ENCODE measurements at regions not wholly inside any gene's neighbourhood (a gene's known extent, or its start where the extent isn't known, plus 50 kb on each side); places are given as distances from the start of the nearest gene placed in this dataset.

- DNase-seq (ENCODE audit: low read depth) (no peak), FAIRE-seq (no peak)
- no peak overlapping the region for H3K9ac ChIP-seq (ENCODE audit: low read length)
- H3K36me3 ChIP-seq (ENCODE audit: insufficient read depth, low read length), result no peaks in the 10 kb centered on the region
- Mint-ChIP-seq H3K4me1 (ENCODE audit: low read depth, unreplicated experiment) (no peaks in the 10 kb centered on the region), H3K9me3 (ENCODE audit: unreplicated experiment) (peaks cover 4% of the 10 kb centered on the region), H3K36me3 (ENCODE audit: low read depth, unreplicated experiment) (no peaks in the 10 kb centered on the region), H3K27ac (ENCODE audit: unreplicated experiment) (no peak overlapping the region), H3K27me3 (ENCODE audit: low read depth, unreplicated experiment) (peaks cover 22% of the 10 kb centered on the region), H3K4me3 (ENCODE audit: unreplicated experiment) (no peak overlapping the region)
- H3K79me2 ChIP-seq (ENCODE audit: insufficient read depth, low read length), result no peaks in the 10 kb centered on the region
- H4K20me1 ChIP-seq (ENCODE audit: insufficient read depth, low read length), result no peaks in the 10 kb centered on the region
- TF ChIP-seq EZH2 (IDR thresholded peaks at IDR 0.05; ENCODE audit: insufficient read depth, low read length) (no peak), CTCF (IDR thresholded peaks at IDR 0.05; ENCODE audit: insufficient read depth, low read depth, low read length) (no peak)
- H3K9me3 ChIP-seq (ENCODE audit: insufficient read depth, low read depth, low read length), result no peaks in the 10 kb centered on the region
- H3K4me2 ChIP-seq (ENCODE audit: low read length), result no peak overlapping the region
- H3K27ac ChIP-seq (ENCODE audit: low read depth, low read length), result no peak overlapping the region
- H2AFZ ChIP-seq (ENCODE audit: low read depth, low read length), result no peak overlapping the region
- H3K4me3 ChIP-seq (ENCODE audit: insufficient read depth, low read depth, low read length), result no peak overlapping the region
- H3K27me3 ChIP-seq (ENCODE audit: insufficient read depth, low read length), result no peaks in the 10 kb centered on the region
- no peaks in the 10 kb centered on the region for H3K4me1 ChIP-seq (ENCODE audit: insufficient read depth, low read length)
Observed at GRCh38 chr11:114949614-114950351, 271.5 kb downstream of the NXPE2 start.

GRCh38 chr11:114953039-114953438, 274.7 kb downstream of the NXPE2 start:
- Histone ChIP-seq H3K9ac (ENCODE audit: low read length) (no peak overlapping the region), H3K36me3 (ENCODE audit: insufficient read depth, low read length) (no peaks in the 10 kb centered on the region), H3K79me2 (ENCODE audit: insufficient read depth, low read length) (no peaks in the 10 kb centered on the region), H4K20me1 (ENCODE audit: insufficient read depth, low read length) (no peaks in the 10 kb centered on the region), H3K9me3 (ENCODE audit: insufficient read depth, low read depth, low read length) (no peaks in the 10 kb centered on the region), H2AFZ (ENCODE audit: low read depth, low read length) (no peak overlapping the region), H3K4me2 (ENCODE audit: low read length) (no peak overlapping the region), H3K27ac (ENCODE audit: low read depth, low read length) (no peak overlapping the region), H3K4me3 (ENCODE audit: insufficient read depth, low read depth, low read length) (no peak overlapping the region), H3K4me1 (ENCODE audit: insufficient read depth, low read length) (no peaks in the 10 kb centered on the region), H3K27me3 (ENCODE audit: insufficient read depth, low read length) (no peaks in the 10 kb centered on the region)
- peaks cover 4% of the 10 kb centered on the region for H3K9me3 Mint-ChIP-seq (ENCODE audit: unreplicated experiment)
- no peak for TF ChIP-seq CTCF (IDR thresholded peaks at IDR 0.05; ENCODE audit: insufficient read depth, low read depth, low read length)
- no peak for TF ChIP-seq EZH2 (IDR thresholded peaks at IDR 0.05; ENCODE audit: insufficient read depth, low read length)
- no peak for DNase-seq (ENCODE audit: low read depth)
- H3K36me3 Mint-ChIP-seq (ENCODE audit: low read depth, unreplicated experiment), result no peaks in the 10 kb centered on the region
- H3K27ac Mint-ChIP-seq (ENCODE audit: unreplicated experiment), result no peak overlapping the region
- H3K4me3 Mint-ChIP-seq (ENCODE audit: unreplicated experiment), result no peak overlapping the region
- FAIRE-seq, result no peak
- H3K4me1 Mint-ChIP-seq (ENCODE audit: low read depth, unreplicated experiment), result no peaks in the 10 kb centered on the region
- peaks cover 14% of the 10 kb centered on the region for H3K27me3 Mint-ChIP-seq (ENCODE audit: low read depth, unreplicated experiment)

GRCh38 chr11:114955923-114956322, 277.6 kb downstream of the NXPE2 start:
- no peaks in the 10 kb centered on the region for H3K27me3 ChIP-seq (ENCODE audit: insufficient read depth, low read length)
- Mint-ChIP-seq H3K27ac (ENCODE audit: unreplicated experiment) (no peak overlapping the region), H3K9me3 (ENCODE audit: unreplicated experiment) (no peaks in the 10 kb centered on the region), H3K4me3 (ENCODE audit: unreplicated experiment) (no peak overlapping the region), H3K36me3 (ENCODE audit: low read depth, unreplicated experiment) (no peaks in the 10 kb centered on the region), H3K27me3 (ENCODE audit: low read depth, unreplicated experiment) (peaks cover 7% of the 10 kb centered on the region), H3K4me1 (ENCODE audit: low read depth, unreplicated experiment) (no peaks in the 10 kb centered on the region)
- no peak overlapping the region for H3K27ac ChIP-seq (ENCODE audit: low read depth, low read length)
- DNase-seq (ENCODE audit: low read depth), result no peak
- no peak for FAIRE-seq
- no peaks in the 10 kb centered on the region for H4K20me1 ChIP-seq (ENCODE audit: insufficient read depth, low read length)
- no peak overlapping the region for H3K4me2 ChIP-seq (ENCODE audit: low read length)
- no peak overlapping the region for H3K9ac ChIP-seq (ENCODE audit: low read length)
- H3K9me3 ChIP-seq (ENCODE audit: insufficient read depth, low read depth, low read length), result no peaks in the 10 kb centered on the region
- no peak overlapping the region for H3K4me3 ChIP-seq (ENCODE audit: insufficient read depth, low read depth, low read length)
- H3K79me2 ChIP-seq (ENCODE audit: insufficient read depth, low read length), result no peaks in the 10 kb centered on the region
- TF ChIP-seq EZH2 (IDR thresholded peaks at IDR 0.05; ENCODE audit: insufficient read depth, low read length) (no peak), CTCF (IDR thresholded peaks at IDR 0.05; ENCODE audit: insufficient read depth, low read depth, low read length) (no peak)
- no peaks in the 10 kb centered on the region for H3K4me1 ChIP-seq (ENCODE audit: insufficient read depth, low read length)
- no peaks in the 10 kb centered on the region for H3K36me3 ChIP-seq (ENCODE audit: insufficient read depth, low read length)
- H2AFZ ChIP-seq (ENCODE audit: low read depth, low read length), result no peak overlapping the region

All from astrocyte (in vitro differentiated cells and primary cell).